Smooth muscle cell (in vitro differentiated cells): ENCODE measurements at regions not wholly inside any gene's neighbourhood (a gene's known extent, or its start where the extent isn't known, plus 50 kb on each side); places are given as distances from the start of the nearest gene placed in this dataset.

Experiments used
- DNase-seq: peaks from one replicate; lab custom pipeline; 2025; ENCODE audit not compliant: unreplicated experiment; lab: John Stamatoyannopoulos, UW
- H2AFZ ChIP-seq: fragments of 200-600 bp; sonication (generic); 2 replicates; pipeline ENCODE4 v1.6.0; 2016; ENCODE audit warnings: antibody characterized with exemption, low read depth, mild to moderate bottlenecking
- H3F3A ChIP-seq: fragments of 200-600 bp; sonication (generic); 2 replicates; pipeline ENCODE4 v1.6.0; 2017; ENCODE audit warnings: antibody characterized with exemption, low read depth
- H3K27ac ChIP-seq: fragments of 200-600 bp; sonication (generic); 2 replicates; pipeline ENCODE4 v1.5.1; 2016; ENCODE audit warnings: low read depth, mild to moderate bottlenecking
- H3K27me3 ChIP-seq: fragments of 200-600 bp; sonication (generic); 2 replicates; pipeline ENCODE4 v1.6.1; 2016; ENCODE audit warnings: low read depth, mild to moderate bottlenecking
- H3K36me3 ChIP-seq: fragments of 200-600 bp; sonication (generic); 2 replicates; pipeline ENCODE4 v1.5.1; 2016; ENCODE audit warnings: low read depth
- H3K4me1 ChIP-seq: fragments of 200-600 bp; sonication (generic); 2 replicates; pipeline ENCODE4 v1.5.1; 2016; ENCODE audit warnings: low read depth
- H3K4me2 ChIP-seq: fragments of 200-600 bp; sonication (generic); 2 replicates; pipeline ENCODE4 v1.6.0; 2016; ENCODE audit warnings: mild to moderate bottlenecking
- H3K4me3 ChIP-seq: fragments of 200-600 bp; sonication (generic); 2 replicates; pipeline ENCODE4 v1.5.1; 2016; ENCODE audit warnings: mild to moderate bottlenecking
- H3K79me2 ChIP-seq: fragments of 200-600 bp; sonication (generic); 2 replicates; pipeline ENCODE4 v1.6.0; 2016; ENCODE audit warnings: low read depth, mild to moderate bottlenecking
- H3K9ac ChIP-seq: fragments of 200-600 bp; sonication (generic); 2 replicates; pipeline ENCODE4 v1.6.0; 2016; ENCODE audit warnings: low read depth
- H3K9me3 ChIP-seq: fragments of 200-600 bp; sonication (generic); replicated peaks from 2 replicates; pipeline ENCODE4 v1.5.1; 2016; ENCODE audit warnings: low read depth
- H4K20me1 ChIP-seq: fragments of 200-600 bp; sonication (generic); 2 replicates; pipeline ENCODE4 v1.6.0; 2016; ENCODE audit warnings: low read depth
- WGBS: methylation state at CpG from one replicate; pipeline ENCODE4 v1.1.7; 2016; ENCODE audit warnings: low lambda C conversion rate; 5-methylcytosine and 5-hydroxymethylcytosine counted together
- TF ChIP-seq, protein P1 (sequence below): fragments of 200-600 bp; sonication (generic); IDR thresholded peaks from 2 replicates; pipeline ENCODE4 v1.5.1; 2017; ENCODE audit warnings: borderline replicate concordance, mild to moderate bottlenecking, antibody characterized with exemption; ENCODE audit not compliant: insufficient read depth, poor library complexity, severe bottlenecking

DNA sequence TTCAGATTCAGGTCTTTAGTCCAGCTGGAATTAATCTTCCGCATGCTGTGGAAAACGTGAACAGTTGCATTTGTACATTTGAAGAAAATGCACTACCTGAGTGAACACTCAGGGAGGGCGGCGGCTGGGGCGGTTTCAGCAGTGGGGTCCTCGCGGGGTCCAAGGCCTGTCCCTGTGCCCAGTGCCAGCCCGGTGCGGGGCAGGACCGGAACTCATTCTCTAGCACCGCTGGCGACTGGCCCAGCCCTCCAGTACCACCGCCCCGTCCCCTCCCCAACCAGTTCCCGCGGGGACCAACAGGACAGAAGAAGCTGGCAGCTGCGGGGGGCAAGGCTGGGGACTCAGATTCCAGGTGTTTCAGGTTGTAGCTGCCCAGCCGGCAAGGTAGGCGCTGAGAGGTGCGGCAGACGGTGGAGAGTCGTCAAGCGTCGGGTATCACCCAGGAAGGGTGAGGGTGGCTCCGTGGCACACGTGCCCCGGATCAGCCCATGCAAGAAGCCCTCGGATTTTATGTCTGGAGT lies 72.2 kb upstream of the ARNT2 start:
- no peaks in the 10 kb centered on the region for H3K9me3 ChIP-seq
- TF ChIP-seq, protein P1, sequence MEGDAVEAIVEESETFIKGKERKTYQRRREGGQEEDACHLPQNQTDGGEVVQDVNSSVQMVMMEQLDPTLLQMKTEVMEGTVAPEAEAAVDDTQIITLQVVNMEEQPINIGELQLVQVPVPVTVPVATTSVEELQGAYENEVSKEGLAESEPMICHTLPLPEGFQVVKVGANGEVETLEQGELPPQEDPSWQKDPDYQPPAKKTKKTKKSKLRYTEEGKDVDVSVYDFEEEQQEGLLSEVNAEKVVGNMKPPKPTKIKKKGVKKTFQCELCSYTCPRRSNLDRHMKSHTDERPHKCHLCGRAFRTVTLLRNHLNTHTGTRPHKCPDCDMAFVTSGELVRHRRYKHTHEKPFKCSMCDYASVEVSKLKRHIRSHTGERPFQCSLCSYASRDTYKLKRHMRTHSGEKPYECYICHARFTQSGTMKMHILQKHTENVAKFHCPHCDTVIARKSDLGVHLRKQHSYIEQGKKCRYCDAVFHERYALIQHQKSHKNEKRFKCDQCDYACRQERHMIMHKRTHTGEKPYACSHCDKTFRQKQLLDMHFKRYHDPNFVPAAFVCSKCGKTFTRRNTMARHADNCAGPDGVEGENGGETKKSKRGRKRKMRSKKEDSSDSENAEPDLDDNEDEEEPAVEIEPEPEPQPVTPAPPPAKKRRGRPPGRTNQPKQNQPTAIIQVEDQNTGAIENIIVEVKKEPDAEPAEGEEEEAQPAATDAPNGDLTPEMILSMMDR = no peak
- no peak overlapping the region for H3K4me2 ChIP-seq
- H3K79me2 ChIP-seq = no peaks in the 10 kb centered on the region
- 94% methylated on average over 28 of the region's 28 CpGs for WGBS
- H3F3A ChIP-seq = no peaks in the 10 kb centered on the region
- H3K4me3 ChIP-seq = no peak overlapping the region
- no peaks in the 10 kb centered on the region for H3K36me3 ChIP-seq
- no peak overlapping the region for H2AFZ ChIP-seq
- peaks cover 5% of the 10 kb centered on the region for H3K27me3 ChIP-seq
- no peak overlapping the region for H3K9ac ChIP-seq
- no peak overlapping the region for H3K27ac ChIP-seq
- no peaks in the 10 kb centered on the region for H4K20me1 ChIP-seq
- no peak for DNase-seq
- H3K4me1 ChIP-seq = no peaks in the 10 kb centered on the region

DNA sequence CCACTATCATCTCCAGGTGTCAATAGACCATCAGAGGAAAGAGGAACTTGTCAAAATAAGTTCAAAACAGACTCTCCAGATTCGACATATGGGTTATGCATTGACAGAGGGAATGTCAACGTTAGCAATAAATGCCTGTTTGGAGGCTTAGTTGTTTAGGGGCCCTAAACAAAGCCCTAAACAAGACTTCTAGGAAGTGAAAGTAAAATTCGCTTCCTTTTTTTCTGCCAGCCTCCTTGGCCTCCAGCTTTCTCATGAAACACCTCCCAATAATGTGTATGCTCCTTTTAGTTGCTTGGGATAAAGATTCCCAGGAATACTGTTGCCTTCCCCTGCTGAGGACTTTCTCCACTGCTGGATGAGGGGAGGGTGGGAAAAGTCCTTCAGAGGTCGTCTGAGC lies 70.9 kb upstream of the ARNT2 start:
- H3K36me3 ChIP-seq = no peaks in the 10 kb centered on the region
- H3K27ac ChIP-seq = no peak overlapping the region
- H3K9me3 ChIP-seq = no peaks in the 10 kb centered on the region
- no peaks in the 10 kb centered on the region for H3K79me2 ChIP-seq
- TF ChIP-seq, protein P1 = no peak
- no peaks in the 10 kb centered on the region for H3F3A ChIP-seq
- peaks cover 5% of the 10 kb centered on the region for H3K27me3 ChIP-seq
- no peak overlapping the region for H2AFZ ChIP-seq
- H3K4me1 ChIP-seq = no peaks in the 10 kb centered on the region
- no peak for DNase-seq
- H3K4me2 ChIP-seq = no peak overlapping the region
- no peak overlapping the region for H3K9ac ChIP-seq
- WGBS = 74% methylated on average over 4 of the region's 4 CpGs
- H3K4me3 ChIP-seq = no peak overlapping the region
- H4K20me1 ChIP-seq = no peaks in the 10 kb centered on the region

DNA sequence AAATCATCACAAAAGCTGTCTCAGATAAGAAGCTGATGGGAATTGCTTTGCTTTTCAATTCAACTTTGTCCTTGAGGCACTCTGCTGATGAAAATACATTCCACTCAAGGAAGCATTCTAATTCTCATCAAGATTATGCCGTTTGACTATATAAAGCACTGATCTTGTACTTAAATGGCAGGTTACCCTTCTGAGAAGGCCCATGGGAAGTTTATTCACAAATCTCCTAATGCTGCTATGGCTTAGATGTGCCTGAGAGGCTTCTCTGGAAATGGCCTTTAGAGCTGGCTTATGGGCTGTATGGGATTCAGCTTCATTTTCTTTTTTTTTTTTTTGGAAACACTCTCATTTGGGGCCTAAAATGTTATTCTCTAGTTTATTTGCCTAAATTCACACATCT lies 69.7 kb upstream of the ARNT2 start:
- no peaks in the 10 kb centered on the region for H3K9me3 ChIP-seq
- WGBS = 72% methylated on average over 1 of the region's 1 CpG

DNA sequence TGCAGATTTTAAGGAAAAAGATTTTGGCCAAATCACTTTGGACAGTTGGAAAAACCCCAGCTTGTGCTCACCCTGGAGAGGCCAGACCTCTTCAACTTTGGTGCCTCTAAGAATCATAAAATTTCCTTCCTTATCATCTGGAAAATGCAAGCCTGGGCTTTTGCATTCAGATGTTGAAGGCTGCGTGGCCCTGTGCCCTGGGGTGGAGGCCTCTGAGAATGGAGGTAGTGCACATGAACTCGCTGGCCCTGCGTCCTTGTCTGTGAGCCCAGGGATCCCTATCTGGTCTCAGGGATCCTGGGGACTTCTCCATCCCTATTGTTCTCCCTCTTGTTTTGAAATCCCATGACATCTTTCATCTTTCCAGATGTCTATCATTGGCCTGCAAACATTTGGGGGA lies 64.6 kb upstream of the ARNT2 start:
- Histone ChIP-seq H3K4me3 (no peak overlapping the region), H3K4me2 (no peak overlapping the region), H4K20me1 (no peaks in the 10 kb centered on the region), H3K79me2 (no peaks in the 10 kb centered on the region), H3K27me3 (peaks cover 5% of the 10 kb centered on the region), H3K9ac (no peak overlapping the region), H3K36me3 (no peaks in the 10 kb centered on the region), H3K9me3 (no peaks in the 10 kb centered on the region), H3K27ac (no peak overlapping the region), H2AFZ (no peak overlapping the region), H3F3A (peaks cover 3% of the 10 kb centered on the region), H3K4me1 (no peaks in the 10 kb centered on the region)
- TF ChIP-seq, protein P1 = no peak
- 78% methylated on average over 3 of the region's 3 CpGs for WGBS
- no peak for DNase-seq

More for the DNA sequence above, 69.7 kb upstream of the ARNT2 start:
- Histone ChIP-seq H4K20me1 (no peaks in the 10 kb centered on the region), H2AFZ (no peak overlapping the region), H3K4me3 (no peak overlapping the region), H3F3A (no peaks in the 10 kb centered on the region), H3K4me1 (no peaks in the 10 kb centered on the region), H3K27ac (no peak overlapping the region), H3K9ac (no peak overlapping the region), H3K27me3 (peaks cover 5% of the 10 kb centered on the region), H3K36me3 (no peaks in the 10 kb centered on the region), H3K79me2 (no peaks in the 10 kb centered on the region), H3K4me2 (no peak overlapping the region)
- TF ChIP-seq, protein P1 = no peak
- DNase-seq = no peak
